Esophagus squamous epithelium (tissue), 4 donors: ENCODE measurements at regions not wholly inside any gene's neighbourhood (a gene's known extent, or its start where the extent isn't known, plus 50 kb on each side); places are given as distances from the start of the nearest gene placed in this dataset.

Source experiments
- CTCF ChIP-seq, 6 experiments: fragments of 450-650 bp in 4 of 6; fragments of 200-600 bp in 2 of 6; sonication (generic) in 2 of 6; IDR thresholded peaks; one replicate each; pipeline ENCODE4 v1.5.1; 2016 to 2019; ENCODE audit warnings: antibody characterized with exemption in 6 of 6, mild to moderate bottlenecking in 4 of 6, moderate library complexity in 4 of 6
- POLR2A ChIP-seq, 4 donors: fragments of 450-650 bp; IDR thresholded peaks; one replicate each; pipeline ENCODE4 v1.6.1; 2017; ENCODE audit warnings: antibody characterized with exemption in 4 of 4, mild to moderate bottlenecking in 4 of 4, moderate library complexity in 3 of 4

- no peak for TF ChIP-seq CTCF (IDR thresholded peaks at IDR 0.05)
- TF ChIP-seq POLR2A (IDR thresholded peaks at IDR 0.05) = no peak
Measured at GRCh38 chr14:98947911-98948595, 323.9 kb downstream of the BCL11B start.
